Natural killer cell treated with Interleukin-12 subunit alpha and Interleukin-12 subunit beta and Interleukin-15 and Interleukin-18, amount 100 ng/mL, for 72 hours (primary cell): ENCODE measurements at regions not wholly inside any gene's neighbourhood (a gene's known extent, or its start where the extent isn't known, plus 50 kb on each side); places are given as distances from the start of the nearest gene placed in this dataset.
"Not testable (repeated sequence)": the region's sequence is repeated elsewhere in the genome, so short reads cannot be mapped to it uniquely, and the experiment has no call there.

Experiments used
- ATAC-seq, 2 donors: fragments of 150-1000 bp; cut with Tn5 transposase in 1 of 2; sonication (Bioruptor Pico), chemical (Tn5 transposase) in 1 of 2; 2 replicates each; pipeline ENCODE4 v1.10.0; 2021
- DNase-seq: peaks from one replicate; pipeline ENCODE4 v3.0.0; 2022; ENCODE audit warnings: low spot score
- H3K27ac Mint-ChIP-seq, 2 donors: 1 replicate in 1 of 2; 2 replicates in 1 of 2; pipeline ENCODE4 v1.8.0; 2022; ENCODE audit warnings: mixed read lengths in 2 of 2, mild to moderate bottlenecking in 1 of 2, moderate library complexity in 1 of 2
- H3K27me3 Mint-ChIP-seq, 2 donors: 1 replicate in 1 of 2; 2 replicates in 1 of 2; pipeline ENCODE4 v1.8.0; 2022; ENCODE audit warnings: mixed read lengths in 2 of 2
- H3K36me3 Mint-ChIP-seq: one replicate; pipeline ENCODE4 v1.8.0; 2022; ENCODE audit warnings: mixed read lengths
- H3K4me1 Mint-ChIP-seq, 2 donors: 1 replicate in 1 of 2; 2 replicates in 1 of 2; pipeline ENCODE4 v1.8.0; 2022; ENCODE audit warnings: low read depth in 2 of 2, mixed read lengths in 2 of 2, mild to moderate bottlenecking in 1 of 2
- H3K4me3 Mint-ChIP-seq: one replicate; pipeline ENCODE4 v1.8.0; 2022; ENCODE audit warnings: mixed read lengths
- H3K9me3 Mint-ChIP-seq: 2 replicates; pipeline ENCODE4 v1.8.0; 2022; ENCODE audit warnings: mixed read lengths

- H3K27ac Mint-ChIP-seq, H3K4me3 Mint-ChIP-seq, DNase-seq, ATAC-seq, H3K9me3 Mint-ChIP-seq, H3K27me3 Mint-ChIP-seq: not testable (repeated sequence)
- Mint-ChIP-seq H3K36me3 (peaks cover 11% of the 10 kb centered on the region), H3K4me1 (peaks cover 17 to 20% of the 10 kb centered on the region in 2 donors)
Measured at GRCh38 chr16:21521390-21522143, 77.8 kb upstream of the METTL9 start.

DNA sequence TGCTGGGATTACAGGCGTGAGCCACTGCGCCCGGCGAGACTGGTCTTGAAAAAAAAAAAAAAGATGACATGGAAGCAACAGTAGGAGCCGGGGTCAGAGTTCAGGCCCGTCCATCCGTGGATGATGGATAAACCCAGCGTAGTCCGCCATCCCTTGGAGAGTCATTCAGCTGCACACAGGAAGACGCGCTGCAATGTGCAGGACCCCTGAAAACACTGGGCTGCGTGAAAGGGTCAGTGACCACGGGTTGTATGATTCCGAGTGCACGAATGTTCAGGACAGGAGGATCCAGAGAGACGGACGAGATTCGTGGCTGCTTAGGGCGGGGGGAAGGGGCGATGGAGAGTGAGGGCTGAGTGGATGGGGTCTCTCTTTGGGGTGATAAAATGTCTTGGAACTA, 76.5 kb upstream of the METTL9 start:
- not testable (repeated sequence) for H3K4me3 Mint-ChIP-seq, H3K27ac Mint-ChIP-seq, DNase-seq, ATAC-seq, H3K27me3 Mint-ChIP-seq, H3K9me3 Mint-ChIP-seq
- Mint-ChIP-seq H3K36me3 (peaks cover 11% of the 10 kb centered on the region), H3K4me1 (peaks cover 16 to 19% of the 10 kb centered on the region in 2 donors)

- Mint-ChIP-seq H3K36me3 (peaks cover 6% of the 10 kb centered on the region), H3K4me1 (peaks cover 9 to 12% of the 10 kb centered on the region in 2 donors), H3K4me3 (no peak overlapping the region), H3K27ac (no peak overlapping the region), H3K9me3 (no peaks in the 10 kb centered on the region), H3K27me3 (peaks cover 0 to 5% of the 10 kb centered on the region in 2 donors)
- no peak for ATAC-seq
- no peak for DNase-seq
Measured at GRCh38 chr16:21523411-21524067, 75.8 kb upstream of the METTL9 start.

- Mint-ChIP-seq H3K9me3 (no peaks in the 10 kb centered on the region), H3K27ac (no peak overlapping the region), H3K36me3 (peaks cover 5% of the 10 kb centered on the region), H3K27me3 (peaks cover 0 to 5% of the 10 kb centered on the region in 2 donors), H3K4me3 (no peak overlapping the region), H3K4me1 (peaks cover 4 to 7% of the 10 kb centered on the region in 2 donors)
- no peak for ATAC-seq
- no peak for DNase-seq
Measured at GRCh38 chr16:21524068-21524751, 75.2 kb upstream of the METTL9 start.

DNA sequence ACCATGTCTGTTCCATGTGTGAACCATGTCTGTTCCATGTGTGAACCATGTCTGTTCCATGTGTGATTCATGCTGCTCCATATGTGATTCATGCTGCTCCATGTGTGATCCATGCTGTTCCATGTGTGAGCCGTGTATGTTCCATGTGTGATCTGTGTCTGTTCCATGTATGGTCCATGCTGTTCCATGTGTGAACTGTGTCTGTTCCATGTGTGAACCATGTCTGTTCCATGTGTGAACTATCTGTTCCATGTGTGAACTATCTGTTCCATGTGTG, 74.7 kb upstream of the METTL9 start:
- not testable (repeated sequence) for H3K4me1 Mint-ChIP-seq, H3K27me3 Mint-ChIP-seq

DNA sequence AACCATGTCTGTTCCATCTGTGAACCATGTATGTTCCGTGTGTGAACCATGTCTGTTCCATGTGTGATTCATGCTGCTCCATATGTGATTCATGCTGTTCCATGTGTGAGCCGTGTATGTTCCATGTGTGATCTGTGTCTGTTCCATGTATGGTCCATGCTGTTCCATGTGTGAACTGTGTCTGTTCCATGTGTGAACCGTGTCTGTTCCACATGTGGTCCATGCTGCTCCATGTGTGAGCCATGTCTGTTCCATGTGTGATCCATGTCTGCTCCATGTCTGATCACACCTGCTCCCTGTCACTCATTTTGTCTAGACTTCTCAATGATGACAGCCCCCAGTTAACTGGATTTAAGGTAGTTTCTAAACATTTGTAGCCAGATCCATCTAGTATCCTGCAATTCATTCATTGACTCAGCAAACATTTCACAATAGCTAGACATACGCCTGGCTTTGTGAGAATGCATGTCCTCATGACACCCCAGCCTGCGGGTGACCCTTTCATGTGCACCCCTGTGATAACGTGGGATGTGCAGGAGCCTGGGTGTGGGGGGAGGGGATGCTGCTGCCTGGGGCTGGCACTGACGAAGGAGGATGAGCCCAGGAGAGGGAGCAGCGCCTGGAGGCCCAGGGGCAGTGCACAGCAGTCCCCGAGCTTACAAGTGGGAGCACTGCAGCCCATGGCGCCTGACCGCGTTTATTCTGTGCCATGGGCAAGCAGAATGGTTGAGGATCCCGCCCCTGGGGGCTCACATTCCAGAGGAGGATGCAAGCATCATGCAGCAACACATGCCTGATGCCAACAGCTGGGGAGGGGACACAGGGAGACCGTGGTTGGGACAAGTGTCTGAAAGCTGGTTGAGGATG, 74.1 kb upstream of the METTL9 start:
- not testable (repeated sequence) for H3K27ac Mint-ChIP-seq, H3K9me3 Mint-ChIP-seq, H3K4me1 Mint-ChIP-seq, H3K27me3 Mint-ChIP-seq, DNase-seq, ATAC-seq, H3K36me3 Mint-ChIP-seq, H3K4me3 Mint-ChIP-seq

More for the DNA sequence above, 74.7 kb upstream of the METTL9 start:
- ATAC-seq, H3K4me3 Mint-ChIP-seq, DNase-seq, H3K9me3 Mint-ChIP-seq, H3K27ac Mint-ChIP-seq, H3K36me3 Mint-ChIP-seq: not testable (repeated sequence)

GRCh38 chr16:21525956-21526922, 73.1 kb upstream of the METTL9 start:
- not testable (repeated sequence) for H3K27ac Mint-ChIP-seq

DNA sequence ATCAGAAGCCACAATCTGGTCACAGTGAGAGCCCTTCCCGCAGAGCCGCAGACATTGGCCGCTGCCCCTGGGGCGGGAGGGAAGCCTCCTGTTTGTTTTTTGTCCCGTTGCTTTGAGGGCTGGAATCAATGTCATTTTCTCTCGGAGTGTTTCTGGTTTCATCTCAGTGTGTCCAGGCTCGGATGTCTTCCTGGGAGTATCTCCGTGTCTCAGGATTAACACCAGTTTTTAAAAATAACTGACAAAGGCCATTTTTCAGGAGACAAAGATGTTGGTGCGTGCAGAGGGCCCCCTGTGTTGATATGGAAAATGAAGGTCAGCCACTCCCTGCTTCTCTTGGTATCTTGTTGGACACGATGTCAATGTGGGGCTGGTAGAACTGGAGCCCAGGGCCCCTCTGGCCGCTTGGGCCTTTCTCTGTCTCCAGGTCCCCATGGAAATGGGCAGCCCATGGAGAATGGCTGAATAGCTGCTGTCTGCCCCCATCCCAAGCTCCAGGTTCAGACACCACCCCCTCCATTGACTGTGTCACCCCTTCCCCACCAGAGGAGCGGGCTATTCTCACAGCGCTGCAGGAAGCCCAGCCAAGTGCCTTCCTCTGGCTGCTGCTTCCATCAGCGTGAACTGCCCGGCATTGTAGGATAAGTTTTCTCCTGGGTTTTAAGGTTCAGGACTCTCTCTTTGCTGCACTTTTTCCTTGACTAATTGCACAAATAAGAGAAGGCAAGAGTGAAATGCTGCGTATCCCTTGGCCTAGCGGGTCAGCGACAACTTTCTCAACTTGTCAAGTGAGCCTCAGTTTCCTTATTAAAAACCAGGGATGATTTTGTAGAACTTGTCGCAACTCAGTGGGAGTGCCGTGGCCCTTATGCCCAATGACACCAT, 72.2 kb upstream of the METTL9 start:
- ATAC-seq (no peak), DNase-seq (no peak)
- Mint-ChIP-seq H3K27me3 (peaks cover 6 to 12% of the 10 kb centered on the region in 2 donors), H3K4me3 (no peak overlapping the region), H3K27ac (no peak overlapping the region), H3K36me3 (no peaks in the 10 kb centered on the region), H3K9me3 (no peaks in the 10 kb centered on the region), H3K4me1 (peaks cover 0 to 3% of the 10 kb centered on the region in 2 donors)

More at GRCh38 chr16:21525956-21526922, 73.1 kb upstream of the METTL9 start:
- not testable (repeated sequence) for H3K9me3 Mint-ChIP-seq, H3K4me3 Mint-ChIP-seq, H3K4me1 Mint-ChIP-seq, H3K36me3 Mint-ChIP-seq, DNase-seq, ATAC-seq
- H3K27me3 Mint-ChIP-seq, result peaks cover 5 to 12% of the 10 kb centered on the region in 2 donors

GRCh38 chr16:21529060-21529658, 70.2 kb upstream of the METTL9 start:
- H3K36me3 Mint-ChIP-seq, H3K9me3 Mint-ChIP-seq, ATAC-seq, H3K4me1 Mint-ChIP-seq, H3K4me3 Mint-ChIP-seq, DNase-seq: not testable (repeated sequence)
- Mint-ChIP-seq H3K27me3 (peaks cover 11 to 14% of the 10 kb centered on the region in 2 donors), H3K27ac (peak overlapping the region in 1 of 2 donors; percentile 25)

DNA sequence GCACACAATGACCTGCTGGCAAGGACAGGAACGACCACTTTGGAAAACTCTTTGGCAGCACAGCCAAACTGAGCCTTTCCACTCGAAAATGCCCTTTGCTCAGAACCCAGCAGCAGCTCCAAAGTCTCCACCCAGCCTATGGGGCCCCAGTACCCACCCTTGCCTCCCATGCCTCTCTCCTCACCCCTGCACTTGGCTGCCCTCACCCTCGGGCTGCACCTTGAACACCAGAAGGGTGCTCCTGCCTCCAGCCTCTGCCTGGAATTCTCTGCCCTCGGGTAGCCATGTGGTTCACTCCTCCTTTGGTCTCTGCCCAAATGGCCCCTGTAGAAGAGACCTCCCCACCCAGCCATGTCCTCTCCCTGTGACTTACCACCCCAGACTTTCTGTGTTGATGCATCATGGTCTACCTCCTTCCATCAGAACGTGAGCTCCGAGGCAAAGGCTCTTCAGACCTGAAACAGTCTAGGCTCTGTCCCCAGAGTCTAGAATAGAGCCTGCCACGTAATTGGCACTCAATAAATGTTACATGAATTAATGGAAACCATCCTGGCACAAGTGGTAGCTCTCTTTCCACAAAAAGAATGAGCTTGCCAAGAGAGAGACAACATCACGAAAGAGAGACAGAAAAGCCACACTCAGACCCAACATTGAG, 68.5 kb upstream of the METTL9 start:
- H3K4me3 Mint-ChIP-seq, H3K9me3 Mint-ChIP-seq, H3K36me3 Mint-ChIP-seq, H3K4me1 Mint-ChIP-seq, H3K27ac Mint-ChIP-seq, DNase-seq: not testable (repeated sequence)
- peak in 1 of 2 donors; percentile 8 for ATAC-seq
- H3K27me3 Mint-ChIP-seq, result peaks cover 11 to 14% of the 10 kb centered on the region in 2 donors

DNA sequence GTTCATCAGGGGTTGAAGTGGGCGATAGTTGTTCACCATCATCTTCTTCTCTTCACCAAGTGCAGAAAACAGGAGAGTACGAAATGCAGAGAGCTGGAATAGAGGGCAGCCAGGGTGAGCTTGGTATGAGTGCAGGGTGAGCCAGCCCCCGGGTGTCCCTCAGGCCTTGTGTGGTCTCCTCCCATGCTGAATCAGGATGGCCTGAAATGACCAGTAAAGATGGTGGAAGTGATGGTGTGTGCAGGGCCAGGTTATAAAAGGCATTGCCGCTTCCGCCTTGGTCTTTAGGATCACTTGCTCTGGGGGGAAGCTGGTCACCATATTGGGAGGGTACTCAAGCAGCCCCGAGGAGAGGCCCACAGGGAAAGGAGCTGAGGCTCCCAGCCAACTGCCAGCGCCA, 66.4 kb upstream of the METTL9 start:
- H3K4me3 Mint-ChIP-seq, H3K36me3 Mint-ChIP-seq, H3K9me3 Mint-ChIP-seq: not testable (repeated sequence)

More for the DNA sequence above, 66.4 kb upstream of the METTL9 start:
- ATAC-seq, result peak in 1 of 2 donors; percentile 8
- peak overlapping the region in 1 of 2 donors; percentile 20 for H3K27ac Mint-ChIP-seq
- not testable (repeated sequence) for DNase-seq, H3K4me1 Mint-ChIP-seq
- peaks cover 11 to 12% of the 10 kb centered on the region in 2 donors for H3K27me3 Mint-ChIP-seq
